ENCODE measurements at regions not wholly inside any gene's neighbourhood (a gene's known extent, or its start where the extent isn't known, plus 50 kb on each side); places are given as distances from the start of the nearest gene placed in this dataset.
"Not testable (repeated sequence)": the region's sequence is repeated elsewhere in the genome, so short reads cannot be mapped to it uniquely, and the experiment has no call there.

- peak overlapping the region; percentile 46 to 85 (median 59) for H3K4me3 ChIP-seq
- DNase-seq: no peak
- H3K4me1 ChIP-seq: peaks cover 0 to 18% (median 0%) of the 10 kb centered on the region in 3 donors
- WGBS, 2 donors: 26 to 50% methylated on average over 19 to 23 of the region's 70 CpGs
- no peaks in the 10 kb centered on the region for H3K36me3 ChIP-seq
- intact Hi-C loops (cut with DNase I): no loop called here
- H3K27me3 ChIP-seq: no peaks in the 10 kb centered on the region
- no peak for TF ChIP-seq POLR2A (IDR thresholded peaks at IDR 0.05)
- peak in 4 of 6 experiments; percentile 32 to 73 (median 64) for TF ChIP-seq CTCF (IDR thresholded peaks at IDR 0.05)
- H3K27ac ChIP-seq: peak overlapping the region; percentile 63 to 88 (median 87)
- H3K9me3 ChIP-seq: no peaks in the 10 kb centered on the region
These were observed 880.5 kb upstream of the DEFB115 start for GRCh38 chr20:30376767-30377658.

GRCh38 chr20:30378317-30378716 lies 879.1 kb upstream of the DEFB115 start:
- peak overlapping the region in 1 of 4 donors; percentile 54 for H3K4me3 ChIP-seq

GRCh38 chr20:30378721-30379120 lies 878.7 kb upstream of the DEFB115 start:
- 89 to 94% methylated on average over 1 of the region's 1 CpG for WGBS, 2 donors
- H3K9me3 ChIP-seq; H3K4me3 ChIP-seq; H3K36me3 ChIP-seq; H3K27me3 ChIP-seq; H3K27ac ChIP-seq; intact Hi-C loops (cut with DNase I); DNase-seq: not testable (repeated sequence)
- peaks cover 0 to 18% (median 0%) of the 10 kb centered on the region in 3 donors for H3K4me1 ChIP-seq

More at GRCh38 chr20:30378317-30378716, 879.1 kb upstream of the DEFB115 start:
- H3K9me3 ChIP-seq; intact Hi-C loops (cut with DNase I); H3K27me3 ChIP-seq; DNase-seq; H3K36me3 ChIP-seq; H3K27ac ChIP-seq: not testable (repeated sequence)
- WGBS, 2 donors: 68 to 72% methylated on average over 4 of the region's 4 CpGs
- peaks cover 0 to 18% (median 0%) of the 10 kb centered on the region in 3 donors for H3K4me1 ChIP-seq

GRCh38 chr20:30384841-30385240 lies 872.6 kb upstream of the DEFB115 start:
- H3K9me3 ChIP-seq; DNase-seq; H3K27me3 ChIP-seq; H3K27ac ChIP-seq; H3K4me1 ChIP-seq; H3K4me3 ChIP-seq; intact Hi-C loops (cut with DNase I): not testable (repeated sequence)
- 67 to 88% methylated on average over 6 of the region's 6 CpGs for WGBS, 2 donors
- H3K36me3 ChIP-seq: peaks cover 0 to 54% (median 0%) of the 10 kb centered on the region in 3 donors

- H3K9me3 ChIP-seq; H3K4me3 ChIP-seq; H3K27ac ChIP-seq; H3K27me3 ChIP-seq; intact Hi-C loops (cut with DNase I); DNase-seq; H3K4me1 ChIP-seq: not testable (repeated sequence)
- 59 to 78% methylated on average over 4 of the region's 4 CpGs for whole genome bisulfite sequencing, 2 donors
- H3K36me3 ChIP-seq: peaks cover 0 to 67% (median 0%) of the 10 kb centered on the region in 3 donors
These were observed 871.4 kb upstream of the DEFB115 start for GRCh38 chr20:30386099-30386498.

DNA sequence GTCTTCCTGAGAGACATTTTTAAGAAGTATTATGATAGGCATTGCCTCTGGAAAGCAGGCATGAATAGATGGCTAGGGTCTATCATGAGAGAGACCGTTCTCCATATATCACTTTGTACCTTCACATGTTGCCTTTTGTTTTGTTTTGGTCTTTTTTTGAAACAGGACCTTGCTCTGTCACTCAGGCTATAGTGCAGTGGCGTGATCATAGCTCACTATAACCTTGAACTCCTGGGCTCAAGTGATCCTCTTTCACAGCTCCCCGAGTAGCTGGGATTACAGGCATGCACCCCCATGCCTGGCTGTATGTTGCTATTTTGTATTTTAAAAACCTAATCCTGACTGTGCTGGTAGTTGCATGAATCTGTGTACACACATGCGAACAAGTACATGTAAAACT lies 869.6 kb upstream of the DEFB115 start:
- WGBS, 2 donors: 71 to 84% methylated on average over 4 of the region's 4 CpGs
- H3K27ac ChIP-seq; H3K9me3 ChIP-seq; H3K27me3 ChIP-seq; intact Hi-C loops (cut with DNase I); DNase-seq; H3K4me3 ChIP-seq; H3K4me1 ChIP-seq: not testable (repeated sequence)
- H3K36me3 ChIP-seq: peaks cover 0 to 82% (median 0%) of the 10 kb centered on the region in 3 donors

DNA sequence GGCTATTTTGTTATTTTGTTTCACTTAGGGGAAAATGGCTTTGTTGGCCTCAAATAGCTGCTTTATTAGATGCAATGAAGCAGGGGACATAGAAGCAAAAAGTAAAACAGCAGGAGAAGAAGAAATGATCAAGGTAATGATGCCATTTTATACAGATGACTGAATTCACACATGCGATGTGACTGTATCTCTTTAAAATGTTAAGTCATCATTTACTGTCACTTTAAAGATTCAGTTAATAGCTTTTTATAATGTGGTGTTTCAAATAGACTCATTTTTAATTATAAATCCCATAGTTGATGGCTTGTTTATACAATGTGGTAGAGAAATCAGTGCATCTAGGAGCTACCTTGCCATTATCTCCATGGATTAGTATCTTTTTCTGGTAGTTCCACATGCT lies 863.9 kb upstream of the DEFB115 start:
- intact Hi-C loops (cut with DNase I); H3K27ac ChIP-seq; DNase-seq; H3K4me1 ChIP-seq; H3K27me3 ChIP-seq; H3K4me3 ChIP-seq; H3K9me3 ChIP-seq: not testable (repeated sequence)
- peaks cover 0 to 91% (median 0%) of the 10 kb centered on the region in 3 donors for H3K36me3 ChIP-seq
- WGBS, 2 donors: 89 to 90% methylated on average over 1 of the region's 1 CpG

DNA sequence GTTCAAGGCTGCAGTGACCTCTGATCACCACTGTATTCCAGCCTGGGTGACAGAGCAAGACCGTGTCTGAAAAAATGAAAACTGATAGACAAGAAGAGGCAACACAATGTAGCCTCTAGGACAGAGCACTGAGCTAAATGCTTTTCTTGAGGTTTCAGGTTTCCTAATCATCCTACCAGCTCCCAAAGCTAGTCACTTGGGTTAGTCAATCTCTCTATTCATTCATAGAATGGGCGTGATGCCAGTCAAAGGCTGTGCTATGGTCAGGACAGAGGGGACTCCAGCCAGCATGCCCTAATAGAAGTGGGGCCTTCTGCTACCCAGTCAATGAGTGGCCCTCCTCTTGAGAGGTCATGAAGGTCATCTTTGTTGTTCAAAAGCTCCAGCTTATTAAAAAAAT lies 860.4 kb upstream of the DEFB115 start:
- H3K9me3 ChIP-seq; DNase-seq; intact Hi-C loops (cut with DNase I); H3K27ac ChIP-seq; H3K4me3 ChIP-seq; H3K27me3 ChIP-seq; H3K4me1 ChIP-seq: not testable (repeated sequence)
- peaks cover 0 to 91% (median 0%) of the 10 kb centered on the region in 3 donors for H3K36me3 ChIP-seq
- 91 to 92% methylated on average over 2 of the region's 2 CpGs for WGBS, 2 donors

- WGBS, 2 donors: no CpG with 5 or more reads among the region's 18 CpGs
These were observed 852.4 kb upstream of the DEFB115 start for GRCh38 chr20:30405061-30405460.

GRCh38 chr20:30405585-30405984 lies 851.9 kb upstream of the DEFB115 start:
- DNase-seq; H3K4me1 ChIP-seq; H3K4me3 ChIP-seq; intact Hi-C loops (cut with DNase I); H3K27ac ChIP-seq; H3K27me3 ChIP-seq: not testable (repeated sequence)
- WGBS, 2 donors: no CpG with 5 or more reads among the region's 27 CpGs
- Histone ChIP-seq H3K36me3 (peaks cover 0 to 53% (median 0%) of the 10 kb centered on the region in 3 donors), H3K9me3 (peaks cover 0 to 46% (median 7%) of the 10 kb centered on the region in 3 donors)

More at GRCh38 chr20:30405061-30405460, 852.4 kb upstream of the DEFB115 start:
- H3K27ac ChIP-seq; H3K4me1 ChIP-seq; DNase-seq; intact Hi-C loops (cut with DNase I); H3K4me3 ChIP-seq; H3K27me3 ChIP-seq: not testable (repeated sequence)
- Histone ChIP-seq H3K9me3 (peaks cover 0 to 41% (median 3%) of the 10 kb centered on the region in 3 donors), H3K36me3 (peaks cover 0 to 59% (median 0%) of the 10 kb centered on the region in 3 donors)

- DNase-seq; H3K27ac ChIP-seq; H3K4me1 ChIP-seq; H3K27me3 ChIP-seq; H3K4me3 ChIP-seq; intact Hi-C loops (cut with DNase I): not testable (repeated sequence)
- H3K36me3 ChIP-seq: peaks cover 0 to 46% (median 0%) of the 10 kb centered on the region in 3 donors
- 0% methylated on average over 1 of the region's 1 CpG; no CpG with 5 or more reads in 1 of the 2 donors for WGBS, 2 donors
- H3K9me3 ChIP-seq: peaks cover 0 to 52% (median 11%) of the 10 kb centered on the region in 3 donors
These were observed 851.1 kb upstream of the DEFB115 start for GRCh38 chr20:30406370-30406769.
